SK-N-SH treated with all-trans-retinoic acid at 6 μM for 48 hours (cell line): ENCODE measurements at regions not wholly inside any gene's neighbourhood (a gene's known extent, or its start where the extent isn't known, plus 50 kb on each side); places are given as distances from the start of the nearest gene placed in this dataset.
"Not testable (repeated sequence)": the region's sequence is repeated elsewhere in the genome, so short reads cannot be mapped to it uniquely, and the experiment has no call there.

ENCODE experiments used
- ATAC-seq: fragments of 200-7000 bp; cut with Tn5 transposase; 3 replicates; pipeline ENCODE4 v1.9.1; 2020; ENCODE audit warnings: mild to moderate bottlenecking, moderate library complexity
- BACH2 ChIP-seq: fragments of 250-450 bp; sonication (Bioruptor Pico); IDR thresholded peaks from 2 replicates; pipeline ENCODE4 v1.9.0; 2021; ENCODE audit warnings: mild to moderate bottlenecking, borderline replicate concordance
- CREB5 ChIP-seq: fragments of 250-450 bp; sonication (Bioruptor Pico); IDR thresholded peaks from 2 replicates; pipeline ENCODE4 v1.5.1; 2020; ENCODE audit warnings: low read depth, mild to moderate bottlenecking, moderate library complexity
- CSRNP3 ChIP-seq: fragments of 250-450 bp; sonication (Bioruptor Pico); IDR thresholded peaks from 2 replicates; pipeline ENCODE4 v1.5.1; 2021; ENCODE audit warnings: mild to moderate bottlenecking, moderate library complexity
- ESRRG ChIP-seq: fragments of 250-450 bp; sonication (Bioruptor Pico); IDR thresholded peaks from 2 replicates; pipeline ENCODE4 v1.6.1; 2021; ENCODE audit warnings: mild to moderate bottlenecking
- GLIS3 ChIP-seq: fragments of 250-450 bp; sonication (Bioruptor Pico); IDR thresholded peaks from 2 replicates; pipeline ENCODE4 v1.5.0; 2020; ENCODE audit warnings: mild to moderate bottlenecking, moderate library complexity
- ISL1 ChIP-seq: fragments of 250-450 bp; sonication (Bioruptor Pico); IDR thresholded peaks from 2 replicates; pipeline ENCODE4 v2.1.2; 2022; ENCODE audit warnings: mild to moderate bottlenecking, moderate library complexity
- OSR1 ChIP-seq: fragments of 250-450 bp; sonication (Bioruptor Pico); IDR thresholded peaks from 2 replicates; pipeline ENCODE4 v1.8.0; 2022; ENCODE audit warnings: moderate library complexity, mild to moderate bottlenecking, inconsistent platforms
- POU6F1 ChIP-seq: fragments of 250-450 bp; sonication (Bioruptor Pico); IDR thresholded peaks from 2 replicates; pipeline ENCODE4 v1.8.0; 2021; ENCODE audit warnings: low read depth, mild to moderate bottlenecking, moderate library complexity, borderline replicate concordance
- PPARA ChIP-seq: fragments of 250-450 bp; sonication (Bioruptor Pico); IDR thresholded peaks from 2 replicates; pipeline ENCODE4 v1.5.0; 2020; ENCODE audit warnings: mild to moderate bottlenecking, borderline replicate concordance
- RARB ChIP-seq: fragments of 250-450 bp; sonication (Bioruptor Pico); IDR thresholded peaks from 2 replicates; pipeline ENCODE4 v1.8.0; 2021; ENCODE audit warnings: mild to moderate bottlenecking, moderate library complexity
- SNAI2 ChIP-seq: fragments of 250-450 bp; sonication (Bioruptor Pico); IDR thresholded peaks from 2 replicates; pipeline ENCODE4 v1.5.0; 2020; ENCODE audit warnings: mild to moderate bottlenecking, moderate library complexity
- TCF4 ChIP-seq: fragments of 250-450 bp; sonication (Bioruptor Pico); IDR thresholded peaks from 2 replicates; pipeline ENCODE4 v1.8.0; 2021; ENCODE audit warnings: mild to moderate bottlenecking, moderate library complexity, borderline replicate concordance
- TOX ChIP-seq: fragments of 250-450 bp; sonication (Bioruptor Pico); IDR thresholded peaks from 2 replicates; pipeline ENCODE4 v1.8.0; 2021; ENCODE audit warnings: mild to moderate bottlenecking, moderate library complexity, borderline replicate concordance
- TSHZ2 ChIP-seq: fragments of 250-450 bp; sonication (Bioruptor Pico); IDR thresholded peaks from 2 replicates; pipeline ENCODE4 v1.5.0; 2020; ENCODE audit warnings: mild to moderate bottlenecking, moderate library complexity
- ZC3H10 ChIP-seq: fragments of 250-450 bp; sonication (Bioruptor Pico); IDR thresholded peaks from 2 replicates; pipeline ENCODE4 v1.5.1; 2021; ENCODE audit warnings: mild to moderate bottlenecking, moderate library complexity
- ZFP3 ChIP-seq: fragments of 250-450 bp; sonication (Bioruptor Pico); IDR thresholded peaks from 2 replicates; pipeline ENCODE4 v1.5.0; 2020; ENCODE audit warnings: mild to moderate bottlenecking, moderate library complexity
- ZFP30 ChIP-seq: fragments of 450-650 bp; formaldehyde crosslinking; IDR thresholded peaks from 2 replicates; pipeline ENCODE4 v1.5.0; 2022; ENCODE audit warnings: mild to moderate bottlenecking, moderate library complexity
- ZNF565 ChIP-seq: fragments of 450-650 bp; formaldehyde crosslinking; conservative IDR thresholded peaks from 2 replicates; pipeline ENCODE4 v1.5.0; 2020; ENCODE audit warnings: low read depth, mild to moderate bottlenecking, moderate library complexity
- ZNF70 ChIP-seq: fragments of 450-650 bp; formaldehyde crosslinking; IDR thresholded peaks from 2 replicates; pipeline ENCODE4 v1.5.0; 2020; ENCODE audit warnings: mild to moderate bottlenecking, moderate library complexity
- ZNF8 ChIP-seq: fragments of 450-650 bp; formaldehyde crosslinking; IDR thresholded peaks from 2 replicates; pipeline ENCODE4 v1.5.0; 2020; ENCODE audit warnings: mild to moderate bottlenecking, moderate library complexity

- TF ChIP-seq TSHZ2 (CRISPR knock-in tag) (no peak), RARB (no peak), ZNF8 (CRISPR knock-in tag) (no peak), SNAI2 (CRISPR knock-in tag) (no peak)
- TF ChIP-seq, all 23 proteins: peak for 0
Observed at GRCh38 chr9:101840694-101841188, 102.3 kb upstream of the GRIN3A start (continued).

GRCh38 chr9:101838988-101839387, 100.5 kb upstream of the GRIN3A start:
- ATAC-seq = not testable (repeated sequence)

- TF ChIP-seq ISL1 (CRISPR knock-in tag) (no peak), OSR1 (CRISPR knock-in tag) (no peak), POU6F1 (CRISPR knock-in tag) (no peak), TCF4 (CRISPR knock-in tag) (no peak), ZC3H10 (CRISPR knock-in tag) (no peak), CSRNP3 (CRISPR knock-in tag) (no peak), ESRRG (CRISPR knock-in tag) (no peak), GLIS3 (CRISPR knock-in tag) (no peak), ZNF8 (CRISPR knock-in tag) (no peak), SNAI2 (CRISPR knock-in tag) (no peak), BACH2 (no peak), TSHZ2 (CRISPR knock-in tag) (no peak), ZNF565 (CRISPR knock-in tag) (no peak), CREB5 (CRISPR knock-in tag) (no peak), PPARA (CRISPR knock-in tag) (no peak)
- no peak for ATAC-seq
Observed at GRCh38 chr9:101836021-101836420, 97.6 kb upstream of the GRIN3A start.

GRCh38 chr9:101832486-101832885, 94.0 kb upstream of the GRIN3A start:
- no peak for ATAC-seq
- TF ChIP-seq GLIS3 (CRISPR knock-in tag) (no peak), BACH2 (no peak), ZNF70 (no peak), ISL1 (CRISPR knock-in tag) (no peak), RARB (no peak), TCF4 (CRISPR knock-in tag) (no peak), OSR1 (CRISPR knock-in tag) (no peak), SNAI2 (CRISPR knock-in tag) (no peak), ZNF8 (CRISPR knock-in tag) (no peak), ZNF565 (CRISPR knock-in tag) (no peak), ZC3H10 (CRISPR knock-in tag) (no peak), ZFP3 (no peak), TSHZ2 (CRISPR knock-in tag) (no peak), TOX (CRISPR knock-in tag) (no peak), PPARA (CRISPR knock-in tag) (no peak), ZFP30 (CRISPR knock-in tag) (no peak)

GRCh38 chr9:101821450-101821849, 83.0 kb upstream of the GRIN3A start:
- not testable (repeated sequence) for ATAC-seq

GRCh38 chr9:101820983-101821382, 82.5 kb upstream of the GRIN3A start:
- not testable (repeated sequence) for ATAC-seq
